Naive thymus-derived CD4-positive, alpha-beta T cell (primary cell): ENCODE measurements at regions not wholly inside any gene's neighbourhood (a gene's known extent, or its start where the extent isn't known, plus 50 kb on each side); places are given as distances from the start of the nearest gene placed in this dataset.
"Not testable (repeated sequence)": the region's sequence is repeated elsewhere in the genome, so short reads cannot be mapped to it uniquely, and the experiment has no call there.

Experiments used
- ATAC-seq: fragments of 150-1000 bp; cut with Tn5 transposase; 2 replicates; pipeline ENCODE4 v1.10.0; 2021; ENCODE audit warnings: mild to moderate bottlenecking, moderate library complexity
- CTCF ChIA-PET: fragments of 350-600 bp; sonication (Branson Sonifier 250); formaldehyde crosslinking; loops from one replicate; lab custom pipeline; 2021; ENCODE audit warnings: antibody characterized with exemption; lab: Charles Lee
- POLR2A ChIA-PET: fragments of 350-600 bp; sonication (Branson Sonifier 250); formaldehyde crosslinking; loops from one replicate; lab custom pipeline; 2021; ENCODE audit warnings: antibody characterized with exemption, inconsistent platforms; lab: Charles Lee
- DNase-seq, 9 donors: peaks; one replicate each; pipeline versions ENCODE4 v3.0.0 to v3.0.0-alpha.2; 2020 to 2022; ENCODE audit warnings: mixed read lengths in 1 of 9
- H3K27ac ChIP-seq: one replicate; pipeline ENCODE4 v1.7.0; 2013; ENCODE audit warnings: mild to moderate bottlenecking, low read depth, low read length, moderate library complexity
- H3K27me3 ChIP-seq, 2 donors: one replicate each; pipeline ENCODE4 v1.7.0; 2013; ENCODE audit warnings: low read length in 2 of 2, mild to moderate bottlenecking in 2 of 2, moderate library complexity in 2 of 2; ENCODE audit not compliant: control insufficient read depth in 2 of 2, insufficient read depth in 2 of 2
- H3K36me3 ChIP-seq, 3 experiments: 1 replicate in 2 of 3; 2 replicates in 1 of 3; pipeline ENCODE4 v1.7.0; 2013; ENCODE audit warnings: low read length in 3 of 3, mild to moderate bottlenecking in 3 of 3, moderate library complexity in 1 of 3; ENCODE audit not compliant: insufficient read depth in 3 of 3, control insufficient read depth in 2 of 3
- H3K4me1 ChIP-seq, 2 donors: one replicate each; pipeline ENCODE4 v1.7.0; 2013; ENCODE audit warnings: low read length in 2 of 2, mild to moderate bottlenecking in 2 of 2, moderate library complexity in 1 of 2; ENCODE audit not compliant: control insufficient read depth in 2 of 2, insufficient read depth in 2 of 2
- H3K4me3 ChIP-seq: 2 replicates; pipeline ENCODE4 v1.7.0; 2013; ENCODE audit warnings: mild to moderate bottlenecking, low read length
- H3K9me3 ChIP-seq, 3 experiments: 1 replicate in 2 of 3; 2 replicates in 1 of 3; pipeline ENCODE4 v1.7.0; 2013; ENCODE audit warnings: low read length in 3 of 3; ENCODE audit not compliant: control insufficient read depth in 2 of 3
- H3K27ac Mint-ChIP-seq, 9 donors: one replicate each; pipeline ENCODE4 v1.8.0; 2020 to 2022; ENCODE audit warnings: mixed read lengths in 9 of 9, mild to moderate bottlenecking in 8 of 9, moderate library complexity in 5 of 9, inconsistent platforms in 2 of 9
- H3K27me3 Mint-ChIP-seq, 5 donors: one replicate each; pipeline ENCODE4 v1.8.0; 2021 to 2022; ENCODE audit warnings: mixed read lengths in 5 of 5, mild to moderate bottlenecking in 1 of 5
- H3K36me3 Mint-ChIP-seq, 5 donors: one replicate each; pipeline ENCODE4 v1.8.0; 2020 to 2022; ENCODE audit warnings: mixed read lengths in 5 of 5, mild to moderate bottlenecking in 3 of 5, inconsistent platforms in 1 of 5
- H3K4me1 Mint-ChIP-seq, 7 donors: one replicate each; pipeline ENCODE4 v1.8.0; 2020 to 2022; ENCODE audit warnings: mixed read lengths in 7 of 7, mild to moderate bottlenecking in 3 of 7, inconsistent platforms in 1 of 7
- H3K4me3 Mint-ChIP-seq, 10 donors: one replicate each; pipeline ENCODE4 v1.8.0; 2020 to 2022; ENCODE audit warnings: mild to moderate bottlenecking in 10 of 10, mixed read lengths in 10 of 10, moderate library complexity in 6 of 10, inconsistent platforms in 2 of 10
- H3K9me3 Mint-ChIP-seq, 11 donors: one replicate each; pipeline ENCODE4 v1.8.0; 2020 to 2022; ENCODE audit warnings: mixed read lengths in 11 of 11, mild to moderate bottlenecking in 4 of 11, inconsistent platforms in 1 of 11, moderate library complexity in 1 of 11
- intact Hi-C, 2 donors: fragments of 100-400 bp; cut with micrococcal nuclease; formaldehyde crosslinking; loops; one replicate each; pipeline ENCODE4 v1.15.1; 2023

GRCh38 chr5:27130587-27130986 lies 92.2 kb upstream of the CDH9 start:
- Histone ChIP-seq H3K4me3 (no peak overlapping the region), H3K4me1 (no peaks in the 10 kb centered on the region), H3K9me3 (no peaks in the 10 kb centered on the region), H3K27ac (no peak overlapping the region), H3K27me3 (no peaks in the 10 kb centered on the region), H3K36me3 (no peaks in the 10 kb centered on the region)
- intact Hi-C loops, result no loop called here
- CTCF ChIA-PET, result no interaction called here
- POLR2A ChIA-PET, result no interaction called here
- Mint-ChIP-seq H3K36me3 (no peaks in the 10 kb centered on the region), H3K27me3 (no peaks in the 10 kb centered on the region), H3K27ac (no peak overlapping the region), H3K9me3 (peaks cover 0 to 24% (median 6%) of the 10 kb centered on the region in 11 donors), H3K4me3 (no peak overlapping the region), H3K4me1 (peaks cover 0 to 1% (median 0%) of the 10 kb centered on the region in 7 donors)
- DNase-seq (no peak), ATAC-seq (no peak)

- Mint-ChIP-seq H3K36me3 (no peaks in the 10 kb centered on the region), H3K9me3 (peaks cover 0 to 19% (median 3%) of the 10 kb centered on the region in 11 donors), H3K4me3 (no peak overlapping the region), H3K27ac (no peak overlapping the region), H3K4me1 (peaks cover 0 to 1% (median 0%) of the 10 kb centered on the region in 7 donors), H3K27me3 (no peaks in the 10 kb centered on the region)
- CTCF ChIA-PET, result no interaction called here
- no peaks in the 10 kb centered on the region for H3K4me1 ChIP-seq
- no peak overlapping the region for H3K4me3 ChIP-seq
- no peaks in the 10 kb centered on the region for H3K27me3 ChIP-seq
- ATAC-seq, result no peak
- POLR2A ChIA-PET, result no interaction called here
- H3K36me3 ChIP-seq, result no peaks in the 10 kb centered on the region
- no peaks in the 10 kb centered on the region for H3K9me3 ChIP-seq
- no peak overlapping the region for H3K27ac ChIP-seq
- intact Hi-C loops, result no loop called here
- DNase-seq, result no peak
These were observed 91.5 kb upstream of the CDH9 start for GRCh38 chr5:27129926-27130325.

- CTCF ChIA-PET, result no interaction called here
- Histone ChIP-seq H3K9me3 (no peaks in the 10 kb centered on the region), H3K27me3 (no peaks in the 10 kb centered on the region), H3K4me3 (no peak overlapping the region), H3K4me1 (no peaks in the 10 kb centered on the region), H3K27ac (no peak overlapping the region), H3K36me3 (no peaks in the 10 kb centered on the region)
- no peak overlapping the region for H3K27ac Mint-ChIP-seq
- H3K9me3 Mint-ChIP-seq, result peaks cover 0 to 12% (median 3%) of the 10 kb centered on the region in 11 donors
- POLR2A ChIA-PET, result no interaction called here
- ATAC-seq, result no peak
- no peaks in the 10 kb centered on the region for H3K27me3 Mint-ChIP-seq
- no peak for DNase-seq
- intact Hi-C loops, result no loop called here
- H3K36me3 Mint-ChIP-seq, result no peaks in the 10 kb centered on the region
- H3K4me1 Mint-ChIP-seq, result peaks cover 0 to 1% (median 0%) of the 10 kb centered on the region in 7 donors
- H3K4me3 Mint-ChIP-seq, result no peak overlapping the region
These were observed 87.5 kb upstream of the CDH9 start for GRCh38 chr5:27125856-27126255.

GRCh38 chr5:27124590-27124989 lies 86.2 kb upstream of the CDH9 start:
- H3K27ac ChIP-seq, result no peak overlapping the region
- intact Hi-C loops, result no loop called here
- no peaks in the 10 kb centered on the region for H3K36me3 ChIP-seq
- ChIA-PET POLR2A (no interaction called here), CTCF (no interaction called here)
- no peaks in the 10 kb centered on the region for H3K27me3 Mint-ChIP-seq
- no peaks in the 10 kb centered on the region for H3K4me1 ChIP-seq
- DNase-seq (no peak), ATAC-seq (no peak)
- H3K36me3 Mint-ChIP-seq, result no peaks in the 10 kb centered on the region
- peaks cover 2 to 13% (median 8%) of the 10 kb centered on the region in 11 donors for H3K9me3 Mint-ChIP-seq
- no peak overlapping the region for H3K4me3 ChIP-seq
- no peaks in the 10 kb centered on the region for H3K27me3 ChIP-seq
- H3K27ac Mint-ChIP-seq, result no peak overlapping the region
- peaks cover 0 to 1% (median 0%) of the 10 kb centered on the region in 7 donors for H3K4me1 Mint-ChIP-seq
- H3K9me3 ChIP-seq, result no peaks in the 10 kb centered on the region
- no peak overlapping the region for H3K4me3 Mint-ChIP-seq

- H3K4me3 ChIP-seq, H3K27ac ChIP-seq, H3K9me3 ChIP-seq, POLR2A ChIA-PET, H3K36me3 Mint-ChIP-seq, H3K27ac Mint-ChIP-seq, H3K27me3 Mint-ChIP-seq, H3K27me3 ChIP-seq, DNase-seq, H3K4me1 ChIP-seq, H3K4me1 Mint-ChIP-seq, H3K4me3 Mint-ChIP-seq, ATAC-seq, H3K36me3 ChIP-seq, intact Hi-C loops, CTCF ChIA-PET: not testable (repeated sequence)
- peaks cover 0 to 27% (median 13%) of the 10 kb centered on the region in 11 donors for H3K9me3 Mint-ChIP-seq
These were observed 81.4 kb upstream of the CDH9 start for GRCh38 chr5:27119736-27120321.

DNA sequence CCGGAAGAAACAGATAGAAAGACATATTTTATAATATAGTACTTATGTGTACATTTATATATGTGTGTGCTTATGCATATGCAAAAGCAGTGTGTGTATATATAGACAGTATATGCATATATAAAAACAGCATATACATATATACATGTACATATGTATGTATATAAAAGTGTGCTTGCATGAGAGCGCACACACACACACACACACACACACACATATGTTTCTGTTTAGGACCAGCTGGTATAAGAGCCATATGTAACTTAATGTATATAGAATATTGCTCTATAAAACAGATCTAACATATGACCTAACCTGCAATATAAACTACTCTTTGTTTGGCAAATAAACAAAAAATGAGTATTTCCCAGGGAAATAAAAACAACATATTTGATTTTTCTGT lies 65.1 kb upstream of the CDH9 start:
- H3K27ac Mint-ChIP-seq, result no peak overlapping the region
- Histone ChIP-seq H3K27me3 (peaks cover 0 to 2% of the 10 kb centered on the region in 2 donors), H3K27ac (no peak overlapping the region), H3K4me1 (no peaks in the 10 kb centered on the region), H3K36me3 (no peaks in the 10 kb centered on the region), H3K9me3 (no peaks in the 10 kb centered on the region), H3K4me3 (no peak overlapping the region)
- intact Hi-C loops, result no loop called here
- no peak for ATAC-seq
- no peak overlapping the region for H3K4me3 Mint-ChIP-seq
- H3K4me1 Mint-ChIP-seq, result no peaks in the 10 kb centered on the region
- no peaks in the 10 kb centered on the region for H3K27me3 Mint-ChIP-seq
- ChIA-PET POLR2A (no interaction called here), CTCF (no interaction called here)
- DNase-seq, result no peak
- H3K36me3 Mint-ChIP-seq, result no peaks in the 10 kb centered on the region
- peaks cover 0 to 8% (median 0%) of the 10 kb centered on the region in 11 donors for H3K9me3 Mint-ChIP-seq

DNA sequence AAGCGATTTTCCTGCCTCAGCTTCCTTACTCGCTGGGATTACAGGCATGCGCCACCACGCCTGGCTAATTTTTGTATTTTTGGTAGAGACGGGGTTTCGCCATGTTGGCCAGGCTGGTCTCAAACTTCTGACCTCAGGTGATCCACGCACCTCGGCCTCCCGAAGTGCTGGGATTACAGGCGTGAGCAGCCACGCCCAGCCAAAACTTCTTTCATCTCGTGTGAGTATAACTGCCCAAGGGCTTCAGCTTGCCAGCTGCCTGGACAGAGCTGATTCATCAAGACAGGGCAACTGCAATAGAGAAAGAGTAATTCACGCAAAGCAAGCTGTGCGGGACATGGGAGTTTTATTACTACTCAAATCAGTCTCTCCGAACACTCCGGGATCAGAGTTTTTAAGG lies 57.4 kb upstream of the CDH9 start:
- H3K9me3 Mint-ChIP-seq, H3K27ac ChIP-seq, CTCF ChIA-PET, H3K27me3 ChIP-seq, H3K36me3 Mint-ChIP-seq, ATAC-seq, intact Hi-C loops, H3K27me3 Mint-ChIP-seq, H3K4me1 ChIP-seq, POLR2A ChIA-PET, H3K4me1 Mint-ChIP-seq, H3K9me3 ChIP-seq, H3K4me3 ChIP-seq, H3K27ac Mint-ChIP-seq, DNase-seq, H3K4me3 Mint-ChIP-seq, H3K36me3 ChIP-seq: not testable (repeated sequence)
